HG03378 (cell line): ENCODE measurements at regions not wholly inside any gene's neighbourhood (a gene's known extent, or its start where the extent isn't known, plus 50 kb on each side); places are given as distances from the start of the nearest gene placed in this dataset.

ENCODE experiments used
- ATAC-seq: cut with Tn5 transposase; IDR thresholded peaks from one replicate; pipeline ENCODE4 v1.9.1; 2021; ENCODE audit warnings: mild to moderate bottlenecking, moderate library complexity; ENCODE audit not compliant: unreplicated experiment

DNA sequence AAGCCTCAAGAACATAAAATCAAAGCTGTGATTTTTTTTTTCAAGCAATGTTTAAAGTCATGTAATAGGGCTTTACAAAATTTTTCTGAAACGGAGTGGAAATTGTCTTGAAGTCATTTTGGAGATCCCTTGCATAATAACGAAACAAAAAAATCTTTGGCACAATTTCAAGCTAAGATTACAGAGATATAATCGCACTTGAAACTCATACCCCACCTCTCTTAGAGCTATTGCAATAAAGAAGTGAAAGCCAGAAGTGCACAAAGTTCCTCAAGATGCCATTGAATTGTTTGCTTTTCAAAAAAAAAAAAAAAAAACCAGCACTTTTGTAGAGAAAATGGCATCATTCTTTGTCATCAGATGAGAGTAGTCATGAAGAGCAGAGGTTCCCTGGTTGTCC, 152.3 kb downstream of the PAX3 start:
- ATAC-seq: no peak

DNA sequence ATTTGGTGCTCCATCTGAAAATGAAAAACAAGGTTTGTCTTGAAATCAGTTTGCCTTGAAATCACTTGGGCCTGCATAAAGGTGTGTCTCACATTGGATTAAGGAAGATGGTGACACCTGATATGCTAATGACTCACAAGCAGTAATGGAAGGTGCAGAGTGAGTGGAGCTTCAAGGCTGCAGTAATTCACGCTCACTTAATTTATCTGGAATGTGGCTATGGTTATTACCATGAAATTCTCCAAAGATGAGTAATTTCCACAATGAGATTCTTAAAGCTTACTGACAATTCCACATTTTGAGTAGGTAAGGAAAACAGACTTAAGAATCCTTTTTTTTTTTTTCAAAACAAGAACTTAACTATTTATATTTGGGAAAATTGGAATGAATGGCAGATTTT, 156.8 kb downstream of the PAX3 start:
- no peak for ATAC-seq

DNA sequence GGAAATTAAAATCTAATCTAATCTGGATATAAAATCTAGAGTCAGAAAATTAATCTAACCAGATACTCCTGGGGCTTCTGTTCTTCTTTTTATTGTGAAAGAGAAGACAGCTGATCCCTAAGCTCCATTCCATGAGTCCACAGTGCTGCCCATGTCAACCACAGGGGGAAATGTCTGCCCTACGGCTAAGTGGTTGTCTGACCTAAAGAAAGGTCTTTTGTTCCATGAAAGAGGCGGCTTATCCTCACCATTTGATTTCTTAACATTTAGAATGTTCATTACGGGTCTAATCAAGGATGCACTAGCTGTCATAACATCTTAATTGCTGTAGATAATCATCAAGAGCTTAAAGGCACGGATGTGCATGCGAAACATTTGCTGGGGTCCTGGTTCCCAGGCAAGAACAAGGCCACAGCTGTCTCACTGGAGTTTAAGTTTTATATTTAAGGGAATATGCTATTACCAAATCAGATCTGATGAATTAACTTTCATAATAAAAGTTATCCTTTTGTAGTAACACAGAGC, 162.6 kb downstream of the PAX3 start:
- no peak for ATAC-seq

DNA sequence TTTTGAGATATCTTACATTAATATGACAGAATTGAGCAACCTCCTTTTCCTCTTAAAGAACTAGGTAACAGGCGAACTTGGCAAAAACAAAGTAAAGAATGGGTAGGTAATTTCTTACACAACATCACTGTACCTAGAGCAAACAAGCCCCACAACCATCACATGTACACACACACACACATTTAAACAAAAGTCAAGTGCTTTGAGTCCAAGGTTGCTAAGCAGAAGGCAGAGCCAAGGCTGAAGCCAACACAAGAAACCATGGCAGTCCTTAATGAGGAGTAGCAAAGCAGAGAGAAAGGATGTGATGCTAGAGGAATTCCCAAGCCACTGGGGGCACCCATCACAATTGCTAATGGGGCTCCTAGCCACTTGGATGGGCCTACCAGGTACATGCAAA, 164.1 kb downstream of the PAX3 start:
- no peak for ATAC-seq

DNA sequence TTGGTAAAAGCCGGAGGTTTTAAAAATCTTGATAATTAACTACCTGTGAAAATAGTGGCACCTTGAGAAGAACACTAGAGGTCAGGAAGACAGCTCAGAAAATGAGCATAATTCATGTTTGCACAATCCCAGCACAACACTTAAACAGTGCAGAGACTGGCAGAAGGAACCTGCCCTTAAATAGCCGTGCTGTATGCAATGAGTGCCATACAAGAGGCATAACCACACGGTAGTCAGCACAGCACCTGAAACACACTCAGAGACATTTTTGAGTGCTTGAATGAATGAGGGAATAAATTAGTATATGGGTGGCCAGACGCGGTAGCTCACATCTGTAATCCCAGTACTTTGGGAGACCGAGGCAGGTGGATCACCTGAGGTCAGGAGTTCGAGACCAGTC, 164.9 kb downstream of the PAX3 start:
- ATAC-seq: no peak

DNA sequence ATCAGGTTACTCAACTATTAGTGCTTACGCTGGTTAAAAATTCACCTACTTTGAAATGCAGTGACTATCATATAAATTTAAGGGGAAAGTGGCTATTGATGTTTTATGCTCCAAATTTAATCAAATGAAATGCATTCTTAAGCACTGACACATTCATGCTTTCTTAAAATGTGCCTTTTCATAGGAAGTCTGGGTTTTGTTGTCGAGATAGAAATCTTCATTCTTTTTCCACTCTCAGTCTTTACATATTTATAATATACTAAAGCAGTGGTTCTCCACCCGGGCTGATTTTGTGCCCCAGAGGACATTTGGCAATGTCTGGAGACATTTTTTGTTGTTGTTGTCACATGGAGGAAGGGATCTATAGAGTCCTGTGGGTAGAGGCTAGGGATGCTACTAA, 167.9 kb downstream of the PAX3 start:
- ATAC-seq: no peak

DNA sequence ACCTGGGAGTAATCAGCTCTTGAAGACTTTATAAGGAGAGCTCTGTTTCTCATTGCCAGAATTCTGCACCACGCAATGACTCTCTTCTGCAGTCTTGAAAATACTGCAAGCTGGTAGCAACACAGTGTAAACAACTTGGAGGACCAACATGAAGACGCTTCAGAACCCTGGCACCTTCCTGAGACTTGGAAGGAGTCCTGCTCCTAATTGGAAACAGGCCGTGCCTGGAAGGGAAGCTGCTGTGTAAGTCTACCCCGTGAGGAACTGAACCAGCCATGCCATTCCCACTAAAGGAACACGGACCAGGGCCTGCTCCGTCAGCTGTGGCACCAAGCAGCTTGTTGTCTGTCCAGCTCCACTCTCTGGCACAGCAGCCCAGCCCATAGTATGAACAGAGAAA, 171.1 kb downstream of the PAX3 start:
- ATAC-seq: no peak

DNA sequence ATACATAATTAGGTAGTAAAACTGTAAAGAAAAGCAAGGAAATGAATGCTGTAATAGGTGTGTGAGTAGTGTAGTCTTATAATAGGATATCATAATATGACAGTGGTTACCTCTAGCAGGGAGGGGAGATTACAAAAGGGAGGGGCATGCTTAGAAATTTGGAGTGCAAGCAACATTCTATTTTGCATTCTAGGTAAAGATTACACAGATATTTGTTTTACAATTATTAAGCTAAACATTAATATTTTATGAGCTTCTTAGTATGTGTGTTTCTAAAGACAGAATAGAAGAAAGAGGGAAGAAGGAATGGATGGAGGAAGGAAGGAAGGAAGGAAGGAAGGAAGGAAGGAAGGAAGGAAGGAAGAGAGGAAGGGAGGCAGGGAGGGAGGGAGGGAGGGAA, 177.9 kb downstream of the PAX3 start:
- no peak for ATAC-seq

DNA sequence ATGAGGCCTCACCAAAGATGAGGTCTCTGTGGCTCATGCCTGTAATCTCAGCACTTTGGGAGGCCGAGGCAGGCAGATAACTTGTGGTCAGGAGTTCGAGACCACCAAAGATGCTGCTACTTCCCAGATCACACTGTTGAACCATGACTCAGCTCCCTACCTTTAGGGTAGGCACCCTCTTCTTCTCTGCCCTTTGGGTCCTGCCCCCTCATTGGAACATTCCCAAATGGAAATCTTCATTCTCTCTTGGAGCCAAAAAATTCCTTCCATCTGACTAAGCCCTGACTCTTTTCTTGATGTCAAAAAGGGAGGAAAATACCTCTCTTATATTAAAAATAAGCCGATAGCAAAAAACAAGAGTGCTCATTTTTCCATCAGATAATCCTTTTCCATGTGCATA, 183.5 kb downstream of the PAX3 start:
- no peak for ATAC-seq

DNA sequence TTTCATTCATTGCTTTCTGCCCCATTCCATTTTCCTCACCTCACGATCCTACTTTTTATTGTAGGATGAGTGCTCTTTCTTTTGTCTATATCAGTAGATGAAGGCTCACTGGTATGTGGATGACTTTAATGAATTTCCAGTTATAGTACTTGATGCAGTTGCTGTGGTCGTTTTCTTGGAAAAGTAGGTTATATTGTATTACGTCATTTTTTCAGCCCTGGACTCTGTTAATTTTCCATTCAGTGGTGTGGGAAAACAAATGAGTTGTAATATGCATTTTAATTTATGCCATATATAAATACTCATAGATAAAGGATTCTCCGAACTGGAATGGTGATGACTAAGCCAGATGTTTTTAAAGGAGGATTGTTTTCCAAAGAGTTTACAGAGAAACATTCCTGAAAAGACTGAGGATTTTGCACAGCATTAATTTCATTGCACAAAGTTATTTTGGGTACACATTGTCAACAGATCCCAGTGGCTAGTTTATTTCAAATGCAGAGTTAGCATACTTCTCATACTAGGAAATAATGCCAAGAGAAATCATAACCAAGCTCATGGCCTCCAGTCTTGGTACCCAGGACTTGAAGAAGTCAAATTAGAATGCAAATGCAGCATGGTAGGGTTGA, 189.7 kb downstream of the PAX3 start:
- ATAC-seq: no peak

DNA sequence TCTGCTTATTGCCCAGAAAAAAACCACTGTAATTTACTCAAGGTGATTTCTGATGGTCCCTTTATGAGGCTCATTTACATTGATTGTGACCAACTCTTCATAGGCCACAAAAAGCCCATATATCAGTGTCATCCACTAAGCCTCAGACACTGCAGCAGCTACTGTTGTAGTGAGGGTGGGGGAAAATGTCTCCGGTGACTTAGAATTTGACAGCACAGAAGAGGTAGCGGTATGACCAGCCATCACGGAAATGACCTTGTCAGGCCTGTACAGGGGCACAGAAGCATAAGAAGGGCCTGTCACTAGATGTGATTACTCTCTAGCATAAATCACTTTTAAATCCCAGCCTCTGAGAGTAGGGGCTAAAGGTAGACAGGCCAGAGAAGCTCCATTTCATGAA, 190.3 kb downstream of the PAX3 start:
- no peak for ATAC-seq

DNA sequence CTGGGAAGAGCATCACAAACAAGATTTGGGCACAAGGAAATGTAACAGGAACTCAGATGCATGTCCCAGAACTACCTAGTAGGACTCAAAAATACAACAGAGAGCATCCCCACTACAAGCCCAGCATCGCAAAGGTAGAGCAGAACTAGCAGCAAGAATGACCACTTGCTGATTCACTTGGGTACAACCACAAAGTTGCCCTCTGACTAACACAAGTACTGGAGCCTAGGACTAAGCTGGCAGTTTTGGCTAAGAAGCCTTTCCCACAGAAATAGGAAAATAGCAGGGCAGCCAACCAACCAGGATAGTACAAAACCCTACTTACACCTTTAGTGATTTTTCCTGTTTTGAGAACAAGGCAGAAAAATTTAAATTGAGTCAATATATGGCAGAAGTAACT, 193.8 kb downstream of the PAX3 start:
- no peak for ATAC-seq

DNA sequence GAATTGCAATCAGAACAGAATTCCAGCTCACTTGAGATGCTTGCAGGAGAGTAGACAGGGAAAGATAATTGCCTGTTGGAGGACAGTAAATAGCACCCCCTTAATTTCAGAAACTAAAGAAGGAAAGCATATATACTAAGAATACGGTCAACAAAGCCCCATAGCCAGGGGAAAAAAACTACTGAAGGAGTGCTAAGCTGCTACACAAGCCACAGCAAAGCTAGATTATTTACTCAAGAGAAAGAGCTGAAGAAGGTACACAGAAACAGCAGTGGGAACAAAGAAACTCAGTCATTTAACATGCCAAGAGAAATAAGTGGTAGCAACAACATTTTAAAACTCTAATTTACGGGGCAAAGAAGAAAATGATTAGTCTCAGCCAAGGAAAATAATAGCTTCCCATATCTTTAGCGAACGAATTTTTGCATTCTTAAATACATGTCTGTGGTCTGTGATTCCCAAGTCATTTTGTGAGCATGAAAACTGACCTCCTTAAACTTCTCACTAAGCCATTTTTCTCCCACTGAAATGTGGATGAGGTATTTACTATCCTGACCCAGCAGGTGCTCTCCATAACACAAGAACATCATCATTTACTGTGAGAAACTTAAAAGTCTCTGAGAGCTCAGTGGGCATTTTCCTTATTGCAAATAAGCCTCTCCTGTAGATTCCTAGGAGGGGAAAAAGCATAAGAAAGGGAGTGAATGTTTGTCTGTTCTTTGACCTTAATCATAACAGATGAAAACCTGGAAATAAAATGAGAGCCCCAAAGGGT, 196.0 kb downstream of the PAX3 start:
- no peak for ATAC-seq

DNA sequence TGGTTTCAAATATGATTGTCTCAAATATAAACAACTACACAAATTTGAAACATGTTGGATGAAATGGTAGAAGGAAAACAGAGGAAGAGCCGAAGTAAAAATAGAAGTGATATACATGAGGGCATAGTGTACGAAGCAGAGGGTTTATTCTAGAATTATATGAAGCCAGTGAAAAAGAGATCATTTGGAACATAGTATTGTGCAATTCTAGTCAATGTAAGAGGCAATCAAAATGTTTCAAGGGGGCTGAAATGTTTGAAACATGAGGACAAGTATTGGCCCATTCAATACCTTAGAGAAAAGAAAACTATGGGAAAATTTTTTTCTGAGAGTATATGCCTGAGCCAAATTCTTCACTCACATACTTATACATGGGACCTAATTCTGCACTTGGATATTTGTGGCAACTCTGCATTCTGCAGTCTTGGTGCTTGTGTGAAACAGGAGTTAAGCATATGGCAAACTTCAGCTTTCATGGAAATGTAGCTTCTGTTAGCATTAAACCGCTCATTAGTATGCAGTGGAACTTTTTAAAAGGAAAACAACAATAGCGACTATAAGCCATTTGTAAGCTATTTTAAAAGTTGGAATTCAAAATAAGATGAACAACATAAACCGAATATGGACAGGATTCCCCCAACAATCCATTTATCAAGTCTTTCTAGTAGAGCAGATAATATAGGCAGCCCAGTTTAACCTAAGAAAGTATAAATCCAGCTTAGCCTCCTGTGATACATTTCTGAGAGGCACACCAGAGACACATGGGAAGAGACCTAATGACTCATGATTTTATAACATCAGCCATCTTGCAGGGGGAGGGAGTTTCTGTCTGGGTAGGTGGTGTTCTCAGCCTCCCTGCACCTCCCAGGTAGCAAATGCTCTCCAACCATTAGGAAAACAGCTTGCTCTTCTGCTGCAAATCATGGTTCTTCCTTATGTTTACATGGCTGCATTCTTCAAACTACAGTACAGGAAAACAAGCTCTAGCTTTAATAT, 197.8 kb downstream of the PAX3 start:
- no peak for ATAC-seq

DNA sequence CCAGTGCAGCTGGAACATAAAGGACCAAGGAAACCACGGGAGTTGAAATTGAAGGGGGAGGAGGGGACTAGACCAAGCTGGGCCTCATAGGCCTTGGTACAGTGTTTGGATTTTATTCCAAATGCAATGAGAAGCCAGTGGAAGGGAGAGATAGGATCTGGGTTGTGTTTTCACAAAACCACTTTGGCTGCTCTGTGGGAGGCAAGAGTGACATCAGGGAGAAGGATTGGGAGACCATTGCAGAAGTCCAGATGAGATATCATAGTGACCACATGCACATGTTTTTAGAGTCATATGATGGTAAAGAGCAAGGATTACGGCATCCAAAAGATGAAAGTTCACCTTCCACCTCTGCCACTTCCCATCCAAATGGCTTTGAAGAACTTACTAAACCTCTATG, 210.2 kb downstream of the PAX3 start:
- no peak for ATAC-seq

DNA sequence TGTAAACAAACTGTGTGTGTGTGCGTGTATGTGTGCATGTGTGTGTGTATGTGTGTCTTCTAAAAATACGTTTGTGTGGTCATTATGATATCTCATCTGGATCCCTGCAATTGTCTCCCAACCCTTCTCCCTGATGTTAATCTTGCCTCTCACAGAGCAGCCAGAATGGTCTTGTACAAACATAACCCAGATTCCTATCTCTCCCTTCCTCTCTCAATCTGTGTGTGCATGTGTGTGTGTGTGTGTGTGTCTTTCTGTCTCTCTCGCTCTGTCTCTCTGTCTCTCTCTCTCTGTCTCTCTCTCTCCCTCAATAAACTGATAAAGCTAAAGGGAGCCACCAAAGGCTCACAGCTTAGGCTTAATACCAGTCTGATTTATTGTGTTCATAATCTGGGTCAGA, 210.8 kb downstream of the PAX3 start:
- no peak for ATAC-seq

DNA sequence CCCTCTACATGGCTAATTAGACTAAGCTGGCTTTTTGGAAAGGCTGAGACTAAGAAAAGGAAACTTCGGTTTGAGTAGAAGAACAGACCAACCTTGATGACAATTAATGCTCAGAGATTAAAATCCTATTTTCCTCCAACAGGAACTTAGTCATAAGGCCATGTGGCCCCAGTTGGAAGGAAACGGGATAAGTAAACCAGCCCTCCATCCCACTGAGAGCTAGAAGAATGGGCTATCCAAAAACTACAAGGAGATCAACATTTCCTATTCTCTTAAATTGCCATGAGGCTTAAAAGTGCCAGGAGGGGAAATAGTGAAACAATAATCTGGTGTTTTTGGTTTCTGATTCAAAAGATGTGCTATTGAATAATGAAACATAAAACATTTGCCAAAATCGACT, 216.6 kb downstream of the PAX3 start:
- ATAC-seq: no peak

DNA sequence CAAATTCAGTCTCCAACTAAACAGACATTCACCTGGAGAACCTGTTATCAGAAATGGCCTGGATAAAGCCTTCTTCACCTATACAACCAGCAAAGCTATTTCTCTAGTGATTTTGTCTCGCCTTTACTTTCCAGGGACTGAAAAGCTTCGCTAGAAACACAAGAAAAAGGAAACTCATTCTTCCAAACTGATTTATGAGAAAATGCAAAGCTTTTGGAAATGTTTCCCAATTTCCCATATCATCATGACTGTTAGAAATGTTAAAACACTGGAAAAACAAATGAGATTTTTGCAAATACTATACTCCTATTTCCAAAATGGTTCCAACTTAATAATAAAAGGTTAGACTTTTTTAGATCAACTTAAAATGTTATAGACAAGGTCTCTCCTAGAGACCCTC, 218.7 kb downstream of the PAX3 start:
- ATAC-seq: no peak

DNA sequence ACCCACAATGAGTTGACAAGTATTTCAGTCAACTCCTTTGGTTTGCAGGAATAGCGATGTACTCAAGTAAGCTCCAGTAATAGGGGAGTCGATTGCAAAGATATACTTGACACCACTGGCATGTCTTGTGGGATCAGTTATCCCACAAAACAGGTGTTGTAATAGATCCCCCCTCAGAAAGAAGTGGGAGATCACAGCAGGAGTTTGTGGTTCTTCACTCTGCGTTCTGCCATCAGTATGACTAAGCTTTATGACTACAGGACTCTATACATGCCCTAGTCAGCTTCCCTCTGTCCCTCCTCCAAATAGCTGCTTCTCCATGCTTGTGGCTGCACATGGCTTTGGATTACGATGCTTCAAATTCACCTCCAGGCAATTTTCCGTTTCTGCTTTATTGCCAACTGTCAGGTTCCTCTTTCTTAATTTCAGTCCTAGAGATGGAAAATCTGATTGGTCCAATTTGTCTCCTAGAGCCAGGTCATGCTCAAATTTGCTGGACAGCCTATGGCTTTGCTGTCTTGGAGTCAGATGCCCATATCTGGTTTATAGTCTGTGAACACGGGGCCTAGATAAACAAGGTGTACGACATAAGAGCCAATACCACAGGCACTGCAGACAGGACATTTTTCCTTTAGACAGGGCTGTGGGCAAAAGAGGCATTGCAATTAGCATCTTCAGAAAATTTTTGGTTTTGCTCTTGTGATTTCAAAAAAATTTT, 221.7 kb downstream of the PAX3 start:
- no peak for ATAC-seq

DNA sequence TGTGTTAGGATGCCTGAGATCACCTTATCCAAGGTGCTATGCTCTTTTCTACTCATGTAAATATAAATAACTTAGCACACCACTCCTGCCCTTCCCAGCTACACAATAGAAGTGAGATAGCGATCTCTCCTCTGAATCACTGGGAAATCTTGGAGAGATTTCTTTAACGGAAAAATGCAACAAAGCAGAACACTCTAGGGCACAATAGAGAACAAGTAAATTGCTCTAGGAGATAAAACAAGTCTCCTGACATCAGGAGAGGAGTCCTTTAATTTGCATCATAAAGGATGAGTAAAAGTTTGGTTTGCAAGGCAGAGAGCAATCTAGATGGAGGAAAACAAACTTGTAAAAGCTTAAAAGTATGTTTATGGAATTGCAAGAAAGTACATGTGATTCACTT, 224.1 kb downstream of the PAX3 start:
- ATAC-seq: no peak

DNA sequence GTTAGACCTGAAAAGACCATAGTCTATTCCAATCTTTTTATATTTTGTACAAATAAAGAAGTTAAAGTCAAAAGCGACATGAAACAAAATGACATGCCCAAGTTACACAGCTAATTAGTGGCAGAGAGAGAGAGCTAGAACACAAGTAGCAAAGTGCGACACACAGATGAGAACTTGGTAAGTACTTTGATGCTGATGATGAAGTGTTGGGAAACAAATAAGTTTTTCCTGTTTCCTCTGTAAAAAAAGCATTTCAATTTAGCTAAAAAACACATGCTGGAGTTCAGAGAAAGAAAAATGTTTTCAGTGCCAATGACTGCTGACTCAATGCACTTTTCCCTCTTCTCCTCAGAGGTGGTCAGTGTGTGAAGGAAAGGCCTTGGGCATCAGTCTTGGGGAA, 226.9 kb downstream of the PAX3 start:
- no peak for ATAC-seq
